ENCODE measurements at regions not wholly inside any gene's neighbourhood (a gene's known extent, or its start where the extent isn't known, plus 50 kb on each side); places are given as distances from the start of the nearest gene placed in this dataset.

GRCh38 chr3:107465064-107465631, 57.6 kb upstream of the BBX start:
- Histone ChIP-seq H3K27me3 (ENCODE audit: insufficient read depth) (no peaks in the 10 kb centered on the region), H3K9me2 (no peaks in the 10 kb centered on the region), H3K4me1 (ENCODE audit: control insufficient read depth in 1 of 2, insufficient read depth in 2 of 2, low read depth in 1 of 2, low read length in 1 of 2) (no peaks in the 10 kb centered on the region), H2AFZ (ENCODE audit: low read depth) (no peak overlapping the region), H3K9me3 (no peaks in the 10 kb centered on the region), H3F3A (replicated peaks; ENCODE audit: insufficient read depth) (no peaks in the 10 kb centered on the region), H3K27ac (ENCODE audit: low read depth in 2 of 2, low read length in 1 of 2) (no peak overlapping the region), H3K4me3 (ENCODE audit: low read depth in 2 of 2, low read length in 1 of 2) (no peak overlapping the region), H3K79me2 (ENCODE audit: insufficient read depth) (no peaks in the 10 kb centered on the region), H4K20me1 (ENCODE audit: insufficient read depth) (no peaks in the 10 kb centered on the region), H3K36me3 (replicated peaks in 1 of 2; ENCODE audit: control insufficient read depth in 1 of 2, insufficient read depth in 2 of 2, low read length in 1 of 2) (no peaks in the 10 kb centered on the region), H3K9ac (no peak overlapping the region), H3K4me2 (no peak overlapping the region)
- ChIA-PET POLR2A (no interaction called here), CTCF (no interaction called here)
- TF ChIP-seq EZH2phosphoT487 (IDR thresholded peaks at IDR 0.05; ENCODE audit: borderline replicate concordance, low read depth): no peak
- no peak for TF ChIP-seq USF1 (IDR thresholded peaks at IDR 0.05; ENCODE audit: borderline replicate concordance, low read depth)
- no peak for TF ChIP-seq YY1 (IDR thresholded peaks at IDR 0.05; ENCODE audit: low read depth)
- TF ChIP-seq RXRA (IDR thresholded peaks at IDR 0.05; ENCODE audit: borderline replicate concordance, low read depth): no peak
- no peak for TF ChIP-seq USF2 (IDR thresholded peaks at IDR 0.05; ENCODE audit: borderline replicate concordance, low read depth, low read length)
- no peak for TF ChIP-seq JUND (IDR thresholded peaks at IDR 0.05)
- no peak for TF ChIP-seq GATA2 (CRISPR knock-in tag; IDR thresholded peaks at IDR 0.05)
- no peak for TF ChIP-seq RFX5 (IDR thresholded peaks at IDR 0.05; ENCODE audit: low read length)
- no peak for TF ChIP-seq RCOR1 (IDR thresholded peaks at IDR 0.05; ENCODE audit: low read length)
- TF ChIP-seq SMC3 (IDR thresholded peaks at IDR 0.05; ENCODE audit: low read depth, low read length): no peak
- TF ChIP-seq MXI1 (IDR thresholded peaks at IDR 0.05; ENCODE audit: low read depth, low read length): no peak
- 72% methylated on average over 3 of the region's 3 CpGs for WGBS (ENCODE audit: low lambda C conversion rate)
- DNase-seq: no peak

GRCh38 chr3:107468782-107469181, 54.0 kb upstream of the BBX start:
- Histone ChIP-seq H3F3A (replicated peaks; ENCODE audit: insufficient read depth) (no peaks in the 10 kb centered on the region), H3K27me3 (ENCODE audit: insufficient read depth) (no peaks in the 10 kb centered on the region), H3K36me3 (replicated peaks in 1 of 2; ENCODE audit: control insufficient read depth in 1 of 2, insufficient read depth in 2 of 2, low read length in 1 of 2) (no peaks in the 10 kb centered on the region), H3K9ac (no peak overlapping the region), H3K9me2 (no peaks in the 10 kb centered on the region), H4K20me1 (ENCODE audit: insufficient read depth) (no peaks in the 10 kb centered on the region), H2AFZ (ENCODE audit: low read depth) (no peak overlapping the region), H3K9me3 (no peaks in the 10 kb centered on the region), H3K4me3 (ENCODE audit: low read depth in 2 of 2, low read length in 1 of 2) (no peak overlapping the region), H3K4me1 (ENCODE audit: control insufficient read depth in 1 of 2, insufficient read depth in 2 of 2, low read depth in 1 of 2, low read length in 1 of 2) (no peaks in the 10 kb centered on the region), H3K27ac (ENCODE audit: low read depth in 2 of 2, low read length in 1 of 2) (no peak overlapping the region), H3K79me2 (ENCODE audit: insufficient read depth) (no peaks in the 10 kb centered on the region), H3K4me2 (no peak overlapping the region)
- 29% methylated on average over 1 of the region's 1 CpG for WGBS (ENCODE audit: low lambda C conversion rate)
- POLR2A ChIA-PET: no interaction called here
- CTCF ChIA-PET: interaction anchor here (1.6 kb wide), 1 partner anchor 48 kb away, joined by 4 read pairs; no protein-coding TSS in a partner anchor
- no peak for DNase-seq
- TF ChIP-seq TCF12 (IDR thresholded peaks at IDR 0.05) (no peak), USF2 (IDR thresholded peaks at IDR 0.05; ENCODE audit: borderline replicate concordance, low read depth, low read length) (no peak), NRF1 (IDR thresholded peaks at IDR 0.05; ENCODE audit: low read depth, low read length) (no peak), RFX5 (IDR thresholded peaks at IDR 0.05; ENCODE audit: low read length) (no peak), SMC3 (IDR thresholded peaks at IDR 0.05; ENCODE audit: low read depth, low read length) (no peak), GATA2 (CRISPR knock-in tag; IDR thresholded peaks at IDR 0.05) (no peak), FOSL2 (IDR thresholded peaks at IDR 0.05; ENCODE audit: borderline replicate concordance, low read depth) (no peak), MAX (IDR thresholded peaks at IDR 0.05; ENCODE audit: low read depth) (no peak), YY1 (IDR thresholded peaks at IDR 0.05; ENCODE audit: low read depth) (no peak), USF1 (IDR thresholded peaks at IDR 0.05; ENCODE audit: borderline replicate concordance, low read depth) (no peak), REST (IDR thresholded peaks at IDR 0.05; ENCODE audit: low read depth, low read length) (no peak), TAF1 (IDR thresholded peaks at IDR 0.05; ENCODE audit: borderline replicate concordance, low read depth, low read length) (no peak), IRF3 (IDR thresholded peaks at IDR 0.05; ENCODE audit: low read depth, low read length) (no peak)

Measured in SK-N-SH (cell line).